ENCODE measurements at regions not wholly inside any gene's neighbourhood (a gene's known extent, or its start where the extent isn't known, plus 50 kb on each side); places are given as distances from the start of the nearest gene placed in this dataset.

GRCh38 chr4:37001688-37002436 lies 242.7 kb upstream of the NWD2 start:
- no peak overlapping the region for H3K9ac ChIP-seq (ENCODE audit: low read depth, low read length)
- H3K4me2 ChIP-seq (ENCODE audit: insufficient read depth, low read length): no peak overlapping the region
- no peak overlapping the region for H3K4me3 ChIP-seq (ENCODE audit: low read depth in 1 of 2, low read length in 2 of 2)
- H3K79me2 ChIP-seq (ENCODE audit: insufficient read depth, low read length): no peaks in the 10 kb centered on the region
- H4K20me1 ChIP-seq (ENCODE audit: insufficient read depth, low read length): no peaks in the 10 kb centered on the region
- no peak for DNase-seq
- no peaks in the 10 kb centered on the region for H3K9me3 ChIP-seq (ENCODE audit: insufficient read depth, low read length, severe bottlenecking)
- no peak overlapping the region for H3K27ac ChIP-seq (ENCODE audit: low read length)
- ATAC-seq (ENCODE audit: insufficient read depth, low read depth): no peak
- TF ChIP-seq CTCF (IDR thresholded peaks at IDR 0.05; ENCODE audit: borderline replicate concordance, extremely low read depth, low read length, poor library complexity, severe bottlenecking) (no peak), EZH2 (IDR thresholded peaks at IDR 0.05; ENCODE audit: borderline replicate concordance, low read depth, low read length, severe bottlenecking) (no peak)
- no peaks in the 10 kb centered on the region for H3K4me1 ChIP-seq (ENCODE audit: insufficient read depth, low read length)
- no peaks in the 10 kb centered on the region for H3K27me3 ChIP-seq (ENCODE audit: insufficient read depth, low read length, poor library complexity)
- no peaks in the 10 kb centered on the region for H3K36me3 ChIP-seq (ENCODE audit: insufficient read depth, low read length)
- H2AFZ ChIP-seq (ENCODE audit: low read depth, low read length): no peak overlapping the region

GRCh38 chr4:37002625-37003024 lies 241.9 kb upstream of the NWD2 start:
- no peaks in the 10 kb centered on the region for H3K4me1 ChIP-seq (ENCODE audit: insufficient read depth, low read length)
- DNase-seq (no peak), ATAC-seq (ENCODE audit: insufficient read depth, low read depth) (no peak)
- no peak overlapping the region for H3K27ac ChIP-seq (ENCODE audit: low read length)
- no peak overlapping the region for H3K4me2 ChIP-seq (ENCODE audit: insufficient read depth, low read length)
- no peak overlapping the region for H3K4me3 ChIP-seq (ENCODE audit: low read depth in 1 of 2, low read length in 2 of 2)
- H3K9ac ChIP-seq (ENCODE audit: low read depth, low read length): no peak overlapping the region
- no peaks in the 10 kb centered on the region for H3K27me3 ChIP-seq (ENCODE audit: insufficient read depth, low read length, poor library complexity)
- H3K36me3 ChIP-seq (ENCODE audit: insufficient read depth, low read length): no peaks in the 10 kb centered on the region
- no peaks in the 10 kb centered on the region for H3K79me2 ChIP-seq (ENCODE audit: insufficient read depth, low read length)
- no peaks in the 10 kb centered on the region for H3K9me3 ChIP-seq (ENCODE audit: insufficient read depth, low read length, severe bottlenecking)
- no peak for TF ChIP-seq EZH2 (IDR thresholded peaks at IDR 0.05; ENCODE audit: borderline replicate concordance, low read depth, low read length, severe bottlenecking)
- TF ChIP-seq CTCF (IDR thresholded peaks at IDR 0.05; ENCODE audit: borderline replicate concordance, extremely low read depth, low read length, poor library complexity, severe bottlenecking): no peak
- no peak overlapping the region for H2AFZ ChIP-seq (ENCODE audit: low read depth, low read length)
- no peaks in the 10 kb centered on the region for H4K20me1 ChIP-seq (ENCODE audit: insufficient read depth, low read length)

- H3K27ac ChIP-seq (ENCODE audit: low read length): no peak overlapping the region
- H3K27me3 ChIP-seq (ENCODE audit: insufficient read depth, low read length, poor library complexity): no peaks in the 10 kb centered on the region
- no peak overlapping the region for H3K4me2 ChIP-seq (ENCODE audit: insufficient read depth, low read length)
- no peaks in the 10 kb centered on the region for H3K79me2 ChIP-seq (ENCODE audit: insufficient read depth, low read length)
- ATAC-seq (ENCODE audit: insufficient read depth, low read depth) (no peak), DNase-seq (no peak)
- H2AFZ ChIP-seq (ENCODE audit: low read depth, low read length): no peak overlapping the region
- no peaks in the 10 kb centered on the region for H3K9me3 ChIP-seq (ENCODE audit: insufficient read depth, low read length, severe bottlenecking)
- no peaks in the 10 kb centered on the region for H3K4me1 ChIP-seq (ENCODE audit: insufficient read depth, low read length)
- H3K36me3 ChIP-seq (ENCODE audit: insufficient read depth, low read length): no peaks in the 10 kb centered on the region
- H3K4me3 ChIP-seq (ENCODE audit: low read depth in 1 of 2, low read length in 2 of 2): no peak overlapping the region
- TF ChIP-seq CTCF (IDR thresholded peaks at IDR 0.05; ENCODE audit: borderline replicate concordance, extremely low read depth, low read length, poor library complexity, severe bottlenecking) (no peak), EZH2 (IDR thresholded peaks at IDR 0.05; ENCODE audit: borderline replicate concordance, low read depth, low read length, severe bottlenecking) (no peak)
- no peak overlapping the region for H3K9ac ChIP-seq (ENCODE audit: low read depth, low read length)
- no peaks in the 10 kb centered on the region for H4K20me1 ChIP-seq (ENCODE audit: insufficient read depth, low read length)
These were observed 236.3 kb upstream of the NWD2 start for GRCh38 chr4:37008199-37008598.
